ENCODE measurements at regions not wholly inside any gene's neighbourhood (a gene's known extent, or its start where the extent isn't known, plus 50 kb on each side); places are given as distances from the start of the nearest gene placed in this dataset.
"Not testable (repeated sequence)": the region's sequence is repeated elsewhere in the genome, so short reads cannot be mapped to it uniquely, and the experiment has no call there.

- in situ Hi-C loops (cut with MboI; ENCODE audit: low sequenced_read_pairs), result no loop called here
- Histone ChIP-seq H3K27me3 (ENCODE audit: low read depth) (no peaks in the 10 kb centered on the region), H3K9me3 (no peaks in the 10 kb centered on the region), H3K4me3 (no peak overlapping the region), H3K4me1 (no peaks in the 10 kb centered on the region), H3K36me3 (replicated peaks) (no peaks in the 10 kb centered on the region)
- DNase-seq (ENCODE audit: low spot score in 2 of 2), result no peak
Measured at GRCh38 chr3:15976524-15976923, 178.7 kb upstream of the ANKRD28 start.

- Histone ChIP-seq H3K4me1 (no peaks in the 10 kb centered on the region), H3K9me3 (no peaks in the 10 kb centered on the region), H3K27me3 (ENCODE audit: low read depth) (no peaks in the 10 kb centered on the region), H3K4me3 (no peak overlapping the region), H3K36me3 (replicated peaks) (no peaks in the 10 kb centered on the region)
- in situ Hi-C loops (cut with MboI; ENCODE audit: low sequenced_read_pairs), result no loop called here
- no peak for DNase-seq (ENCODE audit: low spot score in 2 of 2)
Measured at GRCh38 chr3:15977090-15977489, 179.3 kb upstream of the ANKRD28 start.

- Histone ChIP-seq H3K4me1 (no peaks in the 10 kb centered on the region), H3K27me3 (ENCODE audit: low read depth) (no peaks in the 10 kb centered on the region), H3K4me3 (no peak overlapping the region), H3K9me3 (no peaks in the 10 kb centered on the region), H3K36me3 (replicated peaks) (no peaks in the 10 kb centered on the region)
- in situ Hi-C loops (cut with MboI; ENCODE audit: low sequenced_read_pairs), result no loop called here
- DNase-seq (ENCODE audit: low spot score in 2 of 2), result no peak
Measured at GRCh38 chr3:15977598-15978232, 179.9 kb upstream of the ANKRD28 start.

- H3K4me3 ChIP-seq, result no peak overlapping the region
- H3K9me3 ChIP-seq, result no peaks in the 10 kb centered on the region
- H3K4me1 ChIP-seq, result no peaks in the 10 kb centered on the region
- no peaks in the 10 kb centered on the region for H3K27me3 ChIP-seq (ENCODE audit: low read depth)
- H3K36me3 ChIP-seq (replicated peaks), result no peaks in the 10 kb centered on the region
- in situ Hi-C loops (cut with MboI; ENCODE audit: low sequenced_read_pairs), result no loop called here
- DNase-seq (ENCODE audit: low spot score in 2 of 2), result no peak
Measured at GRCh38 chr3:15978801-15979200, 181.0 kb upstream of the ANKRD28 start.

- no peak for DNase-seq (ENCODE audit: low spot score in 2 of 2)
- no peaks in the 10 kb centered on the region for H3K27me3 ChIP-seq (ENCODE audit: low read depth)
- in situ Hi-C loops (cut with MboI; ENCODE audit: low sequenced_read_pairs), result no loop called here
- no peaks in the 10 kb centered on the region for H3K4me1 ChIP-seq
- no peaks in the 10 kb centered on the region for H3K9me3 ChIP-seq
- no peak overlapping the region for H3K4me3 ChIP-seq
- no peaks in the 10 kb centered on the region for H3K36me3 ChIP-seq (replicated peaks)
Measured at GRCh38 chr3:15979495-15979894, 181.7 kb upstream of the ANKRD28 start.

- Histone ChIP-seq H3K4me1 (no peaks in the 10 kb centered on the region), H3K4me3 (no peak overlapping the region), H3K27me3 (ENCODE audit: low read depth) (no peaks in the 10 kb centered on the region), H3K36me3 (replicated peaks) (no peaks in the 10 kb centered on the region), H3K9me3 (no peaks in the 10 kb centered on the region)
- in situ Hi-C loops (cut with MboI; ENCODE audit: low sequenced_read_pairs), result no loop called here
- no peak for DNase-seq (ENCODE audit: low spot score in 2 of 2)
Measured at GRCh38 chr3:15979900-15980299, 182.1 kb upstream of the ANKRD28 start.

GRCh38 chr3:15982243-15982642 lies 184.5 kb upstream of the ANKRD28 start:
- no peaks in the 10 kb centered on the region; the same call in 1 of the 2 replicates for H3K9me3 ChIP-seq
- no peaks in the 10 kb centered on the region for H3K27me3 ChIP-seq (ENCODE audit: low read depth)
- in situ Hi-C loops (cut with MboI; ENCODE audit: low sequenced_read_pairs), result no loop called here
- H3K4me3 ChIP-seq, result no peak overlapping the region
- H3K36me3 ChIP-seq (replicated peaks), result no peaks in the 10 kb centered on the region
- DNase-seq (ENCODE audit: low spot score in 2 of 2), result no peak
- no peaks in the 10 kb centered on the region for H3K4me1 ChIP-seq

- in situ Hi-C loops (cut with MboI; ENCODE audit: low sequenced_read_pairs), result no loop called here
- Histone ChIP-seq H3K9me3 (no peaks in the 10 kb centered on the region; the same call in 1 of the 2 replicates), H3K27me3 (ENCODE audit: low read depth) (no peaks in the 10 kb centered on the region), H3K4me1 (no peaks in the 10 kb centered on the region), H3K4me3 (no peak overlapping the region), H3K36me3 (replicated peaks) (no peaks in the 10 kb centered on the region)
- DNase-seq (ENCODE audit: low spot score in 2 of 2), result no peak
Measured at GRCh38 chr3:15982667-15983196, 185.0 kb upstream of the ANKRD28 start.

- Histone ChIP-seq H3K36me3 (replicated peaks) (no peaks in the 10 kb centered on the region), H3K9me3 (no peaks in the 10 kb centered on the region; the same call in 1 of the 2 replicates), H3K27me3 (ENCODE audit: low read depth) (no peaks in the 10 kb centered on the region), H3K4me3 (no peak overlapping the region), H3K4me1 (no peaks in the 10 kb centered on the region)
- DNase-seq (ENCODE audit: low spot score in 2 of 2), result no peak
- in situ Hi-C loops (cut with MboI; ENCODE audit: low sequenced_read_pairs), result no loop called here
Measured at GRCh38 chr3:15983232-15983631, 185.5 kb upstream of the ANKRD28 start.

- no peaks in the 10 kb centered on the region for H3K36me3 ChIP-seq (replicated peaks)
- H3K27me3 ChIP-seq (ENCODE audit: low read depth), result no peaks in the 10 kb centered on the region
- no peaks in the 10 kb centered on the region; the same call in 1 of the 2 replicates for H3K9me3 ChIP-seq
- H3K4me3 ChIP-seq, result no peak overlapping the region
- DNase-seq (ENCODE audit: low spot score in 2 of 2), result no peak
- in situ Hi-C loops (cut with MboI; ENCODE audit: low sequenced_read_pairs), result no loop called here
- no peaks in the 10 kb centered on the region for H3K4me1 ChIP-seq
Measured at GRCh38 chr3:15983693-15984092, 185.9 kb upstream of the ANKRD28 start.

- no peaks in the 10 kb centered on the region for H3K4me1 ChIP-seq
- H3K4me3 ChIP-seq, result no peak overlapping the region
- H3K36me3 ChIP-seq (replicated peaks), result no peaks in the 10 kb centered on the region
- H3K27me3 ChIP-seq (ENCODE audit: low read depth), result no peaks in the 10 kb centered on the region
- no peaks in the 10 kb centered on the region; the same call in 1 of the 2 replicates for H3K9me3 ChIP-seq
- no peak for DNase-seq (ENCODE audit: low spot score in 2 of 2)
- in situ Hi-C loops (cut with MboI; ENCODE audit: low sequenced_read_pairs), result no loop called here
Measured at GRCh38 chr3:15989419-15989818, 185.1 kb upstream of the GALNT15 start.

- H3K4me3 ChIP-seq; H3K9me3 ChIP-seq; in situ Hi-C loops (cut with MboI; ENCODE audit: low sequenced_read_pairs); DNase-seq (ENCODE audit: low spot score in 2 of 2); H3K27me3 ChIP-seq (ENCODE audit: low read depth); H3K4me1 ChIP-seq; H3K36me3 ChIP-seq (replicated peaks): not testable (repeated sequence)
Measured at GRCh38 chr3:15993660-15994059, 180.8 kb upstream of the GALNT15 start.

- H3K27me3 ChIP-seq (ENCODE audit: low read depth); H3K9me3 ChIP-seq; in situ Hi-C loops (cut with MboI; ENCODE audit: low sequenced_read_pairs); DNase-seq (ENCODE audit: low spot score in 2 of 2); H3K4me3 ChIP-seq; H3K4me1 ChIP-seq; H3K36me3 ChIP-seq (replicated peaks): not testable (repeated sequence)
Measured at GRCh38 chr3:15996496-15996895, 178.0 kb upstream of the GALNT15 start.

GRCh38 chr3:15997274-15997943 lies 177.1 kb upstream of the GALNT15 start:
- Histone ChIP-seq H3K27me3 (ENCODE audit: low read depth) (no peaks in the 10 kb centered on the region), H3K9me3 (no peaks in the 10 kb centered on the region)
- in situ Hi-C loops (cut with MboI; ENCODE audit: low sequenced_read_pairs), result no loop called here

More at GRCh38 chr3:15997274-15997943, 177.1 kb upstream of the GALNT15 start:
- no peaks in the 10 kb centered on the region for H3K4me1 ChIP-seq
- H3K36me3 ChIP-seq (replicated peaks), result no peaks in the 10 kb centered on the region
- no peak overlapping the region for H3K4me3 ChIP-seq
- no peak for DNase-seq (ENCODE audit: low spot score in 2 of 2)

All from HAP-1 (cell line).